ENCODE measurements at regions not wholly inside any gene's neighbourhood (a gene's known extent, or its start where the extent isn't known, plus 50 kb on each side); places are given as distances from the start of the nearest gene placed in this dataset.
"Not testable (repeated sequence)": the region's sequence is repeated elsewhere in the genome, so short reads cannot be mapped to it uniquely, and the experiment has no call there.

- TF ChIP-seq, protein P1, sequence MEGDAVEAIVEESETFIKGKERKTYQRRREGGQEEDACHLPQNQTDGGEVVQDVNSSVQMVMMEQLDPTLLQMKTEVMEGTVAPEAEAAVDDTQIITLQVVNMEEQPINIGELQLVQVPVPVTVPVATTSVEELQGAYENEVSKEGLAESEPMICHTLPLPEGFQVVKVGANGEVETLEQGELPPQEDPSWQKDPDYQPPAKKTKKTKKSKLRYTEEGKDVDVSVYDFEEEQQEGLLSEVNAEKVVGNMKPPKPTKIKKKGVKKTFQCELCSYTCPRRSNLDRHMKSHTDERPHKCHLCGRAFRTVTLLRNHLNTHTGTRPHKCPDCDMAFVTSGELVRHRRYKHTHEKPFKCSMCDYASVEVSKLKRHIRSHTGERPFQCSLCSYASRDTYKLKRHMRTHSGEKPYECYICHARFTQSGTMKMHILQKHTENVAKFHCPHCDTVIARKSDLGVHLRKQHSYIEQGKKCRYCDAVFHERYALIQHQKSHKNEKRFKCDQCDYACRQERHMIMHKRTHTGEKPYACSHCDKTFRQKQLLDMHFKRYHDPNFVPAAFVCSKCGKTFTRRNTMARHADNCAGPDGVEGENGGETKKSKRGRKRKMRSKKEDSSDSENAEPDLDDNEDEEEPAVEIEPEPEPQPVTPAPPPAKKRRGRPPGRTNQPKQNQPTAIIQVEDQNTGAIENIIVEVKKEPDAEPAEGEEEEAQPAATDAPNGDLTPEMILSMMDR (IDR thresholded peaks at IDR 0.05; ENCODE audit: poor library complexity) = not testable (repeated sequence)
- not testable (repeated sequence) for TF ChIP-seq EZH2 (IDR thresholded peaks at IDR 0.05; ENCODE audit: borderline replicate concordance)
These were observed 99.7 kb downstream of the RTP5 start for GRCh38 chr2:241969182-241969581.
